Ascending aorta (tissue), 2 donors: ENCODE measurements at regions not wholly inside any gene's neighbourhood (a gene's known extent, or its start where the extent isn't known, plus 50 kb on each side); places are given as distances from the start of the nearest gene placed in this dataset.

ENCODE experiments used
- DNase-seq, 2 donors: peaks; one replicate each; pipeline ENCODE4 v3.0.0-alpha.2; 2019; ENCODE audit warnings: low spot score in 2 of 2
- H3K27ac ChIP-seq, 2 donors: fragments of 200-600 bp; sonication (generic); one replicate each; pipeline ENCODE4 v1.5.1; 2016 to 2017; ENCODE audit warnings: mild to moderate bottlenecking in 1 of 2
- H3K27me3 ChIP-seq: fragments of 200-600 bp; sonication (generic); one replicate; pipeline ENCODE4 v1.5.1; 2017
- H3K36me3 ChIP-seq, 2 donors: fragments of 200-600 bp; sonication (generic); one replicate each; pipeline ENCODE4 v1.5.1; 2016
- H3K4me1 ChIP-seq, 2 donors: fragments of 200-600 bp; sonication (generic); one replicate each; pipeline ENCODE4 v1.5.1; 2016 to 2017; ENCODE audit warnings: mild to moderate bottlenecking in 1 of 2
- H3K4me3 ChIP-seq, 2 donors: fragments of 200-600 bp; sonication (generic); one replicate each; pipeline ENCODE4 v1.5.1; 2016 to 2017; ENCODE audit warnings: mild to moderate bottlenecking in 1 of 2
- H3K9me3 ChIP-seq, 2 donors: fragments of 200-600 bp; sonication (generic); one replicate each; pipeline ENCODE4 v1.5.1; 2016
- intact Hi-C: fragments of 100-400 bp; cut with DNase I; formaldehyde crosslinking; loops from one replicate; pipeline ENCODE4 v1.15.1; 2023
- TF ChIP-seq, protein P1 (sequence below), 3 experiments: fragments of 200-600 bp in 2 of 3; fragments of 450-650 bp in 1 of 3; sonication (generic) in 2 of 3; IDR thresholded peaks; one replicate each; pipeline ENCODE4 v1.5.1; 2016 to 2019; ENCODE audit warnings: antibody characterized with exemption in 3 of 3, mild to moderate bottlenecking in 1 of 3, moderate library complexity in 1 of 3

GRCh38 chr2:769771-770170 lies 92.6 kb upstream of the TMEM18 start:
- DNase-seq: no peak

DNA sequence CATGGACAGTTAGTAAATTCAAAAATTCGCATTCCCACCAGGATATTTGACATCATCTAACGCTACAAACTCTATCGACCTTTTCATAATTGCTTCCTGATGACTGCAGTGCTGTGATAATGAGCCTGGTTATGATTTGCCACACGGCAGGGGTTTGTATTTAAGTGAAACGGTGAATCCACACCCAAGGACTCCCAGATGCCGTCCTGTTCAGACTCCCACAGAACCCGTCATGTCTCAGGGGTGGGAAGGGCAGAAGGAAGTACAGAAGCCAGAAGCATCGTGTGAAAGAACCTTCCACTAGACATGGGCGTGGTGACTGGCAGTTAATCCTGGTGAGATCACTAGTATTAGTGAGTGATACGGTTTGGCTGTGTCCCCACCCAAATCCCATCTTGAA lies 91.2 kb upstream of the TMEM18 start:
- intact Hi-C loops: no loop called here
- H3K4me3 ChIP-seq: no peak overlapping the region
- H3K27me3 ChIP-seq: no peaks in the 10 kb centered on the region
- TF ChIP-seq, protein P1, sequence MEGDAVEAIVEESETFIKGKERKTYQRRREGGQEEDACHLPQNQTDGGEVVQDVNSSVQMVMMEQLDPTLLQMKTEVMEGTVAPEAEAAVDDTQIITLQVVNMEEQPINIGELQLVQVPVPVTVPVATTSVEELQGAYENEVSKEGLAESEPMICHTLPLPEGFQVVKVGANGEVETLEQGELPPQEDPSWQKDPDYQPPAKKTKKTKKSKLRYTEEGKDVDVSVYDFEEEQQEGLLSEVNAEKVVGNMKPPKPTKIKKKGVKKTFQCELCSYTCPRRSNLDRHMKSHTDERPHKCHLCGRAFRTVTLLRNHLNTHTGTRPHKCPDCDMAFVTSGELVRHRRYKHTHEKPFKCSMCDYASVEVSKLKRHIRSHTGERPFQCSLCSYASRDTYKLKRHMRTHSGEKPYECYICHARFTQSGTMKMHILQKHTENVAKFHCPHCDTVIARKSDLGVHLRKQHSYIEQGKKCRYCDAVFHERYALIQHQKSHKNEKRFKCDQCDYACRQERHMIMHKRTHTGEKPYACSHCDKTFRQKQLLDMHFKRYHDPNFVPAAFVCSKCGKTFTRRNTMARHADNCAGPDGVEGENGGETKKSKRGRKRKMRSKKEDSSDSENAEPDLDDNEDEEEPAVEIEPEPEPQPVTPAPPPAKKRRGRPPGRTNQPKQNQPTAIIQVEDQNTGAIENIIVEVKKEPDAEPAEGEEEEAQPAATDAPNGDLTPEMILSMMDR (IDR thresholded peaks at IDR 0.05): no peak
- no peaks in the 10 kb centered on the region for H3K4me1 ChIP-seq
- no peaks in the 10 kb centered on the region for H3K36me3 ChIP-seq
- no peak overlapping the region for H3K27ac ChIP-seq
- no peaks in the 10 kb centered on the region for H3K9me3 ChIP-seq
- no peak for DNase-seq

More at GRCh38 chr2:769771-770170, 92.6 kb upstream of the TMEM18 start:
- Histone ChIP-seq H3K4me3 (no peak overlapping the region), H3K9me3 (no peaks in the 10 kb centered on the region), H3K27ac (no peak overlapping the region), H3K27me3 (no peaks in the 10 kb centered on the region), H3K36me3 (no peaks in the 10 kb centered on the region), H3K4me1 (no peaks in the 10 kb centered on the region)
- intact Hi-C loops: no loop called here
- TF ChIP-seq, protein P1 (IDR thresholded peaks at IDR 0.05): no peak

DNA sequence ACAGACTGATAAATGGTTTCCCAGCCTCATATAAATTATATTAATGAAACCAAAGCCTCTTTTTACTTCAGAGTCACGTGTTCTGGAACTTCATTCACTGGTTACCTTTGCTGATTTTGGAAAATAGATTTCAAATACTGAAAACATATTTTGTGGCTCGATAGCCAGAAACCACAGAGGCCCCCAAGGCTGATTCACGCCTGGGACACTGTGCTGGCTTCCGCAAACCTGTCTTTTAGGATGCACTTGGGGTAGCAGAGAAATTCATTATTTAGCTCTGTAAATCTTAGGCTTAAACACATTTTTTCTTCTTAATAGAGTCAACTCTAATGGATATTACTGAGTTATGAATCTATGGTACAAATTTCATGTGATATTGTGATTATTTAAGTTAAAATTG lies 90.7 kb upstream of the TMEM18 start:
- no peaks in the 10 kb centered on the region for H3K36me3 ChIP-seq
- intact Hi-C loops: no loop called here
- H3K4me1 ChIP-seq: no peaks in the 10 kb centered on the region
- TF ChIP-seq, protein P1 (IDR thresholded peaks at IDR 0.05): no peak
- H3K9me3 ChIP-seq: no peaks in the 10 kb centered on the region
- no peak overlapping the region for H3K27ac ChIP-seq
- no peak overlapping the region for H3K4me3 ChIP-seq
- DNase-seq: no peak
- H3K27me3 ChIP-seq: no peaks in the 10 kb centered on the region

DNA sequence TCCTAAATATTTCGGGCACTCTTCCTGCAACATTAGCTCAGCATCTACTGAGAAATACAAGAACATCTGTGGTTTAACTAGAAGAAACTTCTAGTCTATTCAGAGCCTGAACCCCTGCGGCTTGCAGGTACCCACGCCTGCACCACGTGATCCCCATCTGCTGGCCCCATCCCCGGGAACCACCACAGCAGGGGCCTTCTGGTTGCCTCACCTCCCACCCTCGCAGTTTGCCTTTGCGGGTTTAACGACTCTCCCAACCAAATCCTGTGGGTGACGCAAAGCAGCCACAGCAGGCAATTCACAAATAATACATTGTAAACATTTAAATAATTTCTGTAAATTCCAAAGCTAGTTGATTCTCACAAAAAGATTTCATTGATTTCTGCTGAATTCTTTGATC lies 90.2 kb upstream of the TMEM18 start:
- no peak for DNase-seq
- intact Hi-C loops: no loop called here

GRCh38 chr2:766255-766654 lies 89.0 kb upstream of the TMEM18 start:
- H3K27ac ChIP-seq: no peak overlapping the region
- no peaks in the 10 kb centered on the region for H3K36me3 ChIP-seq
- H3K4me1 ChIP-seq: no peaks in the 10 kb centered on the region
- intact Hi-C loops: no loop called here
- no peaks in the 10 kb centered on the region for H3K9me3 ChIP-seq
- DNase-seq: no peak
- TF ChIP-seq, protein P1 (IDR thresholded peaks at IDR 0.05): no peak
- no peak overlapping the region for H3K4me3 ChIP-seq
- H3K27me3 ChIP-seq: no peaks in the 10 kb centered on the region

More for the DNA sequence above, 90.2 kb upstream of the TMEM18 start:
- H3K9me3 ChIP-seq: no peaks in the 10 kb centered on the region
- no peaks in the 10 kb centered on the region for H3K36me3 ChIP-seq
- H3K27me3 ChIP-seq: no peaks in the 10 kb centered on the region
- no peak overlapping the region for H3K4me3 ChIP-seq
- H3K27ac ChIP-seq: no peak overlapping the region
- TF ChIP-seq, protein P1 (IDR thresholded peaks at IDR 0.05): no peak
- H3K4me1 ChIP-seq: no peaks in the 10 kb centered on the region

DNA sequence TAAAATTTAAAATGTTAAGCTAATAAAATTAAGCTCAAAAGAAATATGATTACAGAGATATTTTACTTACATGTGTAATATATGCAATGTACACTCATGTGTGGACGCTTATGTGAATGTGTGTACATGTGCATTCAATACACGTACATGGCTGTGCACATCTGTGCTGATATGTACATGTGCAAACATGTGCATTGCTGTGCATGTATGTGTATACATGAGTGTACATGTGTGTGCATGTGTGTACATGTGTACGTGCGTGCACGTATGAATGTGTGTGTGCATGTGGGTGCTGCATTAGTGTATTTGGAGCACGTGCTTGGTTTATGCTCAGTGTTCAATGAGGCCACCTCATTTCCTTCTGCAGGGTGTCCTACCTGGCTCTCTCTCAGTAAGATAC lies 88.2 kb upstream of the TMEM18 start:
- no peak overlapping the region for H3K27ac ChIP-seq
- H3K4me1 ChIP-seq: no peaks in the 10 kb centered on the region
- intact Hi-C loops: no loop called here
- TF ChIP-seq, protein P1 (IDR thresholded peaks at IDR 0.05): no peak
- H3K36me3 ChIP-seq: no peaks in the 10 kb centered on the region
- H3K27me3 ChIP-seq: no peaks in the 10 kb centered on the region
- H3K4me3 ChIP-seq: no peak overlapping the region
- no peak for DNase-seq
- H3K9me3 ChIP-seq: no peaks in the 10 kb centered on the region
